C4-2B (cell line): ENCODE measurements at regions not wholly inside any gene's neighbourhood (a gene's known extent, or its start where the extent isn't known, plus 50 kb on each side); places are given as distances from the start of the nearest gene placed in this dataset.
"Not testable (repeated sequence)": the region's sequence is repeated elsewhere in the genome, so short reads cannot be mapped to it uniquely, and the experiment has no call there.

Experiments
- H3K27ac ChIP-seq: fragments of 450-650 bp; 2 replicates; pipeline ENCODE4 v1.5.1; 2017
- ZFX ChIP-seq: fragments of 450-650 bp; IDR thresholded peaks from 2 replicates; pipeline ENCODE4 v1.6.1; 2017
- TF ChIP-seq, protein P1 (sequence below): fragments of 450-650 bp; conservative IDR thresholded peaks from 2 replicates; pipeline ENCODE4 v1.5.1; 2017; ENCODE audit warnings: mild to moderate bottlenecking

- H3K27ac ChIP-seq: no peak overlapping the region
- TF ChIP-seq, protein P1, sequence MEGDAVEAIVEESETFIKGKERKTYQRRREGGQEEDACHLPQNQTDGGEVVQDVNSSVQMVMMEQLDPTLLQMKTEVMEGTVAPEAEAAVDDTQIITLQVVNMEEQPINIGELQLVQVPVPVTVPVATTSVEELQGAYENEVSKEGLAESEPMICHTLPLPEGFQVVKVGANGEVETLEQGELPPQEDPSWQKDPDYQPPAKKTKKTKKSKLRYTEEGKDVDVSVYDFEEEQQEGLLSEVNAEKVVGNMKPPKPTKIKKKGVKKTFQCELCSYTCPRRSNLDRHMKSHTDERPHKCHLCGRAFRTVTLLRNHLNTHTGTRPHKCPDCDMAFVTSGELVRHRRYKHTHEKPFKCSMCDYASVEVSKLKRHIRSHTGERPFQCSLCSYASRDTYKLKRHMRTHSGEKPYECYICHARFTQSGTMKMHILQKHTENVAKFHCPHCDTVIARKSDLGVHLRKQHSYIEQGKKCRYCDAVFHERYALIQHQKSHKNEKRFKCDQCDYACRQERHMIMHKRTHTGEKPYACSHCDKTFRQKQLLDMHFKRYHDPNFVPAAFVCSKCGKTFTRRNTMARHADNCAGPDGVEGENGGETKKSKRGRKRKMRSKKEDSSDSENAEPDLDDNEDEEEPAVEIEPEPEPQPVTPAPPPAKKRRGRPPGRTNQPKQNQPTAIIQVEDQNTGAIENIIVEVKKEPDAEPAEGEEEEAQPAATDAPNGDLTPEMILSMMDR: no peak
- TF ChIP-seq ZFX: no peak
Observed at GRCh38 chr2:82748653-82749052, 1710.4 kb downstream of the SUCLG1 start.

DNA sequence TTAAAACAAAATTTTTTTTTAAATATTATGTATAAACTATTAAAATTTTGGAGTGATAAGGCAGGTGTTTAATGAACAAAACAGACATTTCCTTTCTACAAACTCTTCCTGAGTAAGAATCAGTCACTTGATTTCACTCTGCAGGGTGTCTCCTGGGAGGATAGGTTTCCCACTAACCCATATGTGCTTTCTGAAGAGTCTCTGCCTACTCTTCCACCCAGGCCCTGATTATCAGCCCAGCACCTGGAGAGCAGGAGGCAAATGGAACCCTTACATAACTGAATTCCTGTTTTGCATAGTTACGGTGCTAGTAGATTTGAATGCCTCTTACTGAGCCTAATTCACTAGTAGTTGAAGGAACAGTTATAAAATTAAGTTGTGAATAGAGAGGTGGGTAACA, 1718.6 kb downstream of the SUCLG1 start:
- no peak for TF ChIP-seq ZFX
- TF ChIP-seq, protein P1: no peak
- H3K27ac ChIP-seq: no peak overlapping the region

DNA sequence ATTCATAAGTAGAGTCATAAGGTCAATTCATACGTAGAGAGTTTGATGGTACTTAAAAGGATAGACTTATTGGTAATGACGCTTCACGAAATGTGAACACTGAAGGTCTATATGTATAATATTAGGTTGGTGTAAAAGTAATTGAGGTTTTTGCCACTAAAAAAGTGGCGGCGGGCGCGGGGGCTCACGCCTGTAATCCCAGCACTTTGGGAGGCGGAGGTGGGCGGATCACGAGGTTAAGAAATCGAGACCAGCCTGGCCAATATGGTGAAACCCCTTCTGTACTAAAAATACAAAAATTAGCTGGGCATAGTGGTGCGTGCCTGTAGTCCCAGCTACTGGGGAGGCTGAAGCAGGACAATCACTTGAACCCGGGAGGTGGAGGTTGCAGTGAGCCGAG, 1721.1 kb downstream of the SUCLG1 start:
- not testable (repeated sequence) for H3K27ac ChIP-seq

GRCh38 chr2:82735336-82735735, 1723.7 kb downstream of the SUCLG1 start:
- H3K27ac ChIP-seq: no peak overlapping the region
- TF ChIP-seq, protein P1: no peak
- TF ChIP-seq ZFX: no peak

- H3K27ac ChIP-seq: no peak overlapping the region
- TF ChIP-seq, protein P1: no peak
- no peak for TF ChIP-seq ZFX
Observed at GRCh38 chr2:82731824-82732223, 1727.3 kb downstream of the SUCLG1 start.

DNA sequence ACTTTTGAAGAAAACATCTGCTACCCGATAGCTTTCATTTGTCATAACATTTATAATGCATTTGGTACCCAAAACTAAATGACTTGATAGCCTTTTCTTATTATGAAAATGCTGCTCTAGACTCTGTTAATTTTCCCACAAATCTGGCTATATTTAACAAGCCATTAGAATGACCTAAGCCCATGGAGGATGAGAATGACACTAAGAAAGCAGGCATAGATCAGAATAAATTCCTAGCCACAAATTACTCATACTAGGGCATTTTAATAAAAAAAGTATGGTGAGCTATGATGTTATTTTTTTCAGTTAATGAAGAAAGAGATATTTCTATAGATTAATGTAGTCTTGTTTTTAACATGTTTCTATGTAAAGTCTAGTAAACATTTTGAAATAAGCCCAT, 1728.3 kb downstream of the SUCLG1 start:
- TF ChIP-seq, protein P1: no peak
- no peak for TF ChIP-seq ZFX
- H3K27ac ChIP-seq: no peak overlapping the region

GRCh38 chr2:82728090-82728489, 1731.0 kb downstream of the SUCLG1 start:
- TF ChIP-seq ZFX: no peak
- TF ChIP-seq, protein P1: no peak
- no peak overlapping the region for H3K27ac ChIP-seq

- no peak for TF ChIP-seq ZFX
- TF ChIP-seq, protein P1: no peak
Observed at GRCh38 chr2:82708681-82709080, 1750.4 kb downstream of the SUCLG1 start.

More at GRCh38 chr2:82708681-82709080, 1750.4 kb downstream of the SUCLG1 start:
- H3K27ac ChIP-seq: no peak overlapping the region
